Spleen (tissue), 11 donors: ENCODE measurements at regions not wholly inside any gene's neighbourhood (a gene's known extent, or its start where the extent isn't known, plus 50 kb on each side); places are given as distances from the start of the nearest gene placed in this dataset.
"Not testable (repeated sequence)": the region's sequence is repeated elsewhere in the genome, so short reads cannot be mapped to it uniquely, and the experiment has no call there.

ENCODE experiments used
- DNase-seq: peaks from one replicate; pipeline ENCODE4 v3.0.0-alpha.2; 2020
- H3K27ac ChIP-seq, 8 donors: fragments of 200-600 bp; sonication (generic) in 7 of 8; 1 replicate in 4 of 8; 2 replicates in 4 of 8; pipeline versions ENCODE4 v1.5.0 to v1.8.0; 2016 to 2021; ENCODE audit warnings: inconsistent platforms in 4 of 8, mild to moderate bottlenecking in 4 of 8, moderate library complexity in 1 of 8
- H3K27me3 ChIP-seq, 7 donors: fragments of 200-600 bp; sonication (generic) in 6 of 7; replicated peaks in 1 of 7; 1 replicate in 4 of 7; 2 replicates in 3 of 7; pipeline versions ENCODE4 v1.5.0 to v1.8.0; 2016 to 2021; ENCODE audit warnings: inconsistent platforms in 3 of 7, mild to moderate bottlenecking in 1 of 7
- H3K36me3 ChIP-seq, 6 donors: fragments of 200-600 bp; sonication (generic) in 5 of 6; 1 replicate in 4 of 6; 2 replicates in 2 of 6; pipeline versions ENCODE4 v1.5.0 to v1.8.0; 2016 to 2021; ENCODE audit warnings: inconsistent platforms in 2 of 6
- H3K4me1 ChIP-seq, 6 donors: fragments of 200-600 bp; sonication (generic) in 5 of 6; 1 replicate in 3 of 6; 2 replicates in 3 of 6; pipeline versions ENCODE4 v1.5.0 to v1.8.0; 2016 to 2021; ENCODE audit warnings: inconsistent platforms in 3 of 6
- H3K4me3 ChIP-seq, 8 donors: fragments of 200-600 bp; sonication (generic) in 7 of 8; 1 replicate in 4 of 8; 2 replicates in 4 of 8; pipeline versions ENCODE4 v1.5.0 to v1.8.0; 2016 to 2021; ENCODE audit warnings: inconsistent platforms in 4 of 8, mild to moderate bottlenecking in 4 of 8, moderate library complexity in 2 of 8
- H3K9me3 ChIP-seq, 8 donors: fragments of 200-600 bp; sonication (generic) in 7 of 8; 1 replicate in 4 of 8; 2 replicates in 4 of 8; pipeline versions ENCODE4 v1.5.0 to v1.8.0; 2016 to 2021; ENCODE audit warnings: inconsistent platforms in 4 of 8
- CTCF ChIP-seq, 11 experiments: fragments of 200-600 bp in 7 of 11; fragments of 450-650 bp in 4 of 11; sonication (generic) in 4 of 11; IDR thresholded peaks in 8 of 11; conservative IDR thresholded peaks in 3 of 11; 1 replicate in 7 of 11; 2 replicates in 4 of 11; pipeline versions ENCODE4 v1.4.0 to v1.8.0; 2016 to 2021; ENCODE audit warnings: antibody characterized with exemption in 11 of 11, inconsistent platforms in 4 of 11, mild to moderate bottlenecking in 1 of 11
- POLR2A ChIP-seq, 3 donors: fragments of 450-650 bp; IDR thresholded peaks; one replicate each; pipeline ENCODE4 v1.5.1; 2017; ENCODE audit warnings: antibody characterized with exemption in 3 of 3, mild to moderate bottlenecking in 1 of 3
- POLR2AphosphoS5 ChIP-seq, 3 donors: sonication (generic); formaldehyde crosslinking; IDR thresholded peaks; one replicate each; pipeline ENCODE4 v1.5.1; 2017; ENCODE audit warnings: antibody characterized with exemption in 3 of 3
- WGBS, 5 donors: extraction: QIAGEN DNeasy Blood & Tissue Kit in 3 of 5; methylation state at CpG; one replicate each; pipeline versions ENCODE4 v1.1.5 to v1.1.7; 2013 to 2018; 5-methylcytosine and 5-hydroxymethylcytosine counted together
- intact Hi-C: fragments of 100-400 bp; cut with DNase I; formaldehyde crosslinking; loops from one replicate; pipeline ENCODE4 v1.15.0; 2023; ENCODE audit warnings: low total_unique reads
- donor health status: healthy with polysubstance abuse.
- donor health status: DM: no; HTN: no; CAD: no; lungs with moderate emphysema.
- donor health status: DM: no; HTN: no; CAD: no.
- donor health status: Bipolar disorder and iron deficiency.
- donor health status: healthy.
- donor health status: DM: no; HTN: no; CAD: no.
- donor health status: DM: yes; HTN: yes; CAD: no.

GRCh38 chr9:32128546-32128945 lies 255.9 kb upstream of the ACO1 start:
- no peak for TF ChIP-seq POLR2A (IDR thresholded peaks at IDR 0.05)
- TF ChIP-seq POLR2AphosphoS5 (IDR thresholded peaks at IDR 0.05), result no peak
- no peak for TF ChIP-seq CTCF (IDR thresholded peaks at IDR 0.05 in 8 of 11, conservative IDR thresholded peaks at IDR 0.05 in 3 of 11)
- H3K27me3 ChIP-seq, result no peaks in the 10 kb centered on the region
- 79 to 100% (median 93%) methylated on average over 1 to 3 of the region's 3 CpGs for WGBS, 5 donors
- DNase-seq, result no peak
- H3K4me3 ChIP-seq, result no peak overlapping the region
- intact Hi-C loops, result no loop called here
- no peaks in the 10 kb centered on the region for H3K4me1 ChIP-seq
- no peaks in the 10 kb centered on the region for H3K36me3 ChIP-seq
- H3K9me3 ChIP-seq, result peaks cover 0 to 13% (median 0%) of the 10 kb centered on the region in 8 donors
- no peak overlapping the region for H3K27ac ChIP-seq

GRCh38 chr9:32130709-32131108 lies 253.7 kb upstream of the ACO1 start:
- H3K9me3 ChIP-seq, result peaks cover 0 to 13% (median 0%) of the 10 kb centered on the region in 8 donors
- H3K27ac ChIP-seq, H3K4me3 ChIP-seq, H3K36me3 ChIP-seq, H3K4me1 ChIP-seq, H3K27me3 ChIP-seq, DNase-seq, intact Hi-C loops: not testable (repeated sequence)
- WGBS, 5 donors, result 57 to 86% (median 69%) methylated on average over 2 of the region's 2 CpGs

- H3K36me3 ChIP-seq, result no peaks in the 10 kb centered on the region
- intact Hi-C loops, result no loop called here
- H3K27ac ChIP-seq, result no peak overlapping the region
- H3K4me3 ChIP-seq, result no peak overlapping the region
- TF ChIP-seq CTCF (IDR thresholded peaks at IDR 0.05 in 8 of 11, conservative IDR thresholded peaks at IDR 0.05 in 3 of 11) (no peak), POLR2AphosphoS5 (IDR thresholded peaks at IDR 0.05) (no peak), POLR2A (IDR thresholded peaks at IDR 0.05) (no peak)
- WGBS, 5 donors, result 68 to 88% (median 74%) methylated on average over 3 of the region's 3 CpGs
- H3K27me3 ChIP-seq, result no peaks in the 10 kb centered on the region
- no peaks in the 10 kb centered on the region for H3K4me1 ChIP-seq
- H3K9me3 ChIP-seq, result peaks cover 0 to 9% (median 0%) of the 10 kb centered on the region in 8 donors
- DNase-seq, result no peak
Observed at GRCh38 chr9:32136700-32137339, 247.6 kb upstream of the ACO1 start.

- H3K9me3 ChIP-seq, result peaks cover 0 to 4% (median 0%) of the 10 kb centered on the region in 8 donors
- no peak overlapping the region for H3K4me3 ChIP-seq
- DNase-seq, result no peak
- H3K27ac ChIP-seq, result no peak overlapping the region
- H3K4me1 ChIP-seq, result no peaks in the 10 kb centered on the region
- no peaks in the 10 kb centered on the region for H3K27me3 ChIP-seq
- 58 to 81% (median 60%) methylated on average over 1 of the region's 1 CpG for WGBS, 5 donors
- intact Hi-C loops, result no loop called here
- TF ChIP-seq POLR2AphosphoS5 (IDR thresholded peaks at IDR 0.05), result no peak
- no peaks in the 10 kb centered on the region for H3K36me3 ChIP-seq
Observed at GRCh38 chr9:32142074-32142473, 242.4 kb upstream of the ACO1 start.

- H3K27me3 ChIP-seq, H3K36me3 ChIP-seq, DNase-seq, H3K27ac ChIP-seq, H3K4me1 ChIP-seq, H3K4me3 ChIP-seq, intact Hi-C loops: not testable (repeated sequence)
- peaks cover 0 to 14% (median 0%) of the 10 kb centered on the region in 8 donors for H3K9me3 ChIP-seq
- WGBS, 5 donors, result 79 to 96% (median 87%) methylated on average over 9 to 11 of the region's 11 CpGs
Observed at GRCh38 chr9:32148553-32148952, 235.9 kb upstream of the ACO1 start.

- WGBS, 5 donors, result 76 to 85% (median 81%) methylated on average over 1 of the region's 1 CpG
- H3K36me3 ChIP-seq, result no peaks in the 10 kb centered on the region
- TF ChIP-seq CTCF (IDR thresholded peaks at IDR 0.05 in 8 of 11, conservative IDR thresholded peaks at IDR 0.05 in 3 of 11), result no peak
Observed at GRCh38 chr9:32161209-32161608, 223.2 kb upstream of the ACO1 start.

More at GRCh38 chr9:32161209-32161608, 223.2 kb upstream of the ACO1 start:
- Histone ChIP-seq H3K4me3 (no peak overlapping the region), H3K27ac (no peak overlapping the region), H3K27me3 (no peaks in the 10 kb centered on the region), H3K9me3 (no peaks in the 10 kb centered on the region), H3K4me1 (no peaks in the 10 kb centered on the region)
- intact Hi-C loops, result no loop called here
- no peak for DNase-seq
